Neural cell (in vitro differentiated cells): ENCODE measurements at regions not wholly inside any gene's neighbourhood (a gene's known extent, or its start where the extent isn't known, plus 50 kb on each side); places are given as distances from the start of the nearest gene placed in this dataset.

ENCODE experiments used
- H2AFZ ChIP-seq: fragments of 200-600, 300-800 bp; sonication (generic), shearing (Covaris generic); 2 replicates; pipeline ENCODE4 v1.6.0; 2014; ENCODE audit warnings: low read depth, mild to moderate bottlenecking, antibody characterized with exemption, low read length, moderate library complexity
- H3F3A ChIP-seq: fragments of 200-600 bp; shearing (Covaris generic); 2 replicates; pipeline ENCODE4 v1.6.1; 2016; ENCODE audit warnings: mild to moderate bottlenecking, moderate library complexity, mixed read lengths, antibody characterized with exemption, low read length; ENCODE audit not compliant: insufficient read depth, poor library complexity, severe bottlenecking
- H3K27ac ChIP-seq: fragments of 200-600, 300-800 bp; sonication (generic), shearing (Covaris generic); 2 replicates; pipeline ENCODE4 v1.5.1; 2014; ENCODE audit warnings: mild to moderate bottlenecking, low read length, moderate library complexity
- H3K27me3 ChIP-seq: fragments of 300-800, 200-600 bp; sonication (generic), shearing (Covaris generic); 2 replicates; pipeline ENCODE4 v1.6.0; 2014; ENCODE audit warnings: mild to moderate bottlenecking, low read depth, low read length, moderate library complexity; ENCODE audit not compliant: insufficient read depth
- H3K36me3 ChIP-seq: fragments of 300-800, 200-600 bp; sonication (generic), shearing (Covaris generic); 2 replicates; pipeline ENCODE4 v1.5.1; 2014; ENCODE audit warnings: mild to moderate bottlenecking, antibody characterized with exemption, low read length, moderate library complexity; ENCODE audit not compliant: insufficient read depth
- H3K4me2 ChIP-seq: fragments of 300-800, 200-600 bp; sonication (generic), shearing (Covaris generic); 2 replicates; pipeline ENCODE4 v1.6.0; 2014; ENCODE audit warnings: mild to moderate bottlenecking, low read length
- H3K4me3 ChIP-seq: fragments of 300-800, 200-600 bp; sonication (generic), shearing (Covaris generic); 2 replicates; pipeline ENCODE4 v1.5.1; 2014; ENCODE audit warnings: mild to moderate bottlenecking, low read length, moderate library complexity
- H3K79me2 ChIP-seq: fragments of 200-600 bp; shearing (Covaris generic); replicated peaks from 2 replicates; pipeline ENCODE4 v1.6.0; 2014; ENCODE audit warnings: mild to moderate bottlenecking, low read length, moderate library complexity; ENCODE audit not compliant: insufficient read depth
- H3K9ac ChIP-seq: fragments of 300-800, 200-600 bp; sonication (generic), shearing (Covaris generic); 2 replicates; pipeline ENCODE4 v1.6.1; 2016; ENCODE audit warnings: mild to moderate bottlenecking, low read length, mixed read lengths
- H3K9me2 ChIP-seq: fragments of 200-600 bp; shearing (Covaris generic); 2 replicates; pipeline ENCODE4 v1.6.1; 2016; ENCODE audit warnings: mild to moderate bottlenecking, low read length, mixed read lengths; ENCODE audit not compliant: insufficient read depth
- H3K9me3 ChIP-seq: fragments of 200-600, 300-800 bp; sonication (generic), shearing (Covaris generic); 2 replicates; pipeline ENCODE4 v1.6.1; 2016; ENCODE audit warnings: mild to moderate bottlenecking, mixed run types, low read length, moderate library complexity, mixed read lengths
- H4K20me1 ChIP-seq: fragments of 200-600 bp; shearing (Covaris generic); 2 replicates; pipeline ENCODE4 v1.6.1; 2016; ENCODE audit warnings: mild to moderate bottlenecking, mixed run types; ENCODE audit not compliant: insufficient read depth
- CTCF ChIP-seq: fragments of 450-650 bp; IDR thresholded peaks from 2 replicates; pipeline ENCODE4 v1.5.1; 2014; ENCODE audit warnings: antibody characterized with exemption, mild to moderate bottlenecking, moderate library complexity; ENCODE audit not compliant: poor library complexity, severe bottlenecking
- EP300 ChIP-seq: fragments of 450-650 bp; conservative IDR thresholded peaks from 2 replicates; pipeline ENCODE4 v1.6.1; 2014; ENCODE audit warnings: antibody characterized with exemption, mild to moderate bottlenecking, moderate library complexity; ENCODE audit not compliant: poor library complexity, severe bottlenecking
- EZH2 ChIP-seq: fragments of 200-600, 300-800 bp; shearing (Covaris generic), sonication (generic); IDR thresholded peaks from 2 replicates; pipeline ENCODE4 v1.6.1; 2014; ENCODE audit warnings: antibody characterized with exemption, low read length, borderline replicate concordance, mild to moderate bottlenecking; ENCODE audit not compliant: insufficient read depth, poor library complexity, severe bottlenecking
- MXI1 ChIP-seq: fragments of 450-650 bp; conservative IDR thresholded peaks from 2 replicates; pipeline ENCODE4 v1.6.1; 2014; ENCODE audit warnings: antibody characterized with exemption, mild to moderate bottlenecking; ENCODE audit not compliant: poor library complexity, severe bottlenecking
- POLR2AphosphoS5 ChIP-seq: IDR thresholded peaks from 2 replicates; pipeline ENCODE4 v1.6.1; 2012
- RAD21 ChIP-seq: fragments of 450-650 bp; conservative IDR thresholded peaks from 2 replicates; pipeline ENCODE4 v1.6.1; 2014; ENCODE audit warnings: antibody characterized with exemption, mild to moderate bottlenecking, moderate library complexity
- REST ChIP-seq: IDR thresholded peaks from 2 replicates; pipeline ENCODE4 v1.6.1; 2012; ENCODE audit warnings: borderline replicate concordance
- SMC3 ChIP-seq: fragments of 450-650 bp; conservative IDR thresholded peaks from 2 replicates; pipeline ENCODE4 v1.6.1; 2014; ENCODE audit warnings: antibody characterized with exemption, mild to moderate bottlenecking, moderate library complexity; ENCODE audit not compliant: poor library complexity
- TAF1 ChIP-seq: IDR thresholded peaks from 2 replicates; pipeline ENCODE4 v1.6.1; 2012; ENCODE audit warnings: low read depth

GRCh38 chr9:19925674-19926503 is 137.1 kb upstream of the SLC24A2 start:
- Histone ChIP-seq H3K4me2 (peak overlapping the region; percentile 22), H3F3A (peaks cover 4% of the 10 kb centered on the region), H3K27ac (peak overlapping the region; percentile 76), H3K36me3 (no peaks in the 10 kb centered on the region), H3K9ac (peak overlapping the region; percentile 61), H2AFZ (peak overlapping the region; percentile 96), H3K9me3 (no peaks in the 10 kb centered on the region), H3K4me3 (peak overlapping the region; percentile 50), H4K20me1 (no peaks in the 10 kb centered on the region), H3K79me2 (no peaks in the 10 kb centered on the region), H3K9me2 (no peaks in the 10 kb centered on the region), H3K27me3 (no peaks in the 10 kb centered on the region)
- TF ChIP-seq TAF1 (no peak), MXI1 (peak; percentile 44), RAD21 (peak; percentile 100), CTCF (peak; percentile 99), EZH2 (no peak), SMC3 (peak; percentile 99), REST (peak; percentile 46), POLR2AphosphoS5 (no peak), EP300 (peak; percentile 48)

GRCh38 chr9:19924080-19924479 is 135.2 kb upstream of the SLC24A2 start:
- H3K4me3 ChIP-seq = no peak overlapping the region
- H3K9me3 ChIP-seq = no peaks in the 10 kb centered on the region
- H3K27ac ChIP-seq = no peak overlapping the region
- H2AFZ ChIP-seq = no peak overlapping the region
- no peak overlapping the region for H3K4me2 ChIP-seq
- H3K79me2 ChIP-seq = no peaks in the 10 kb centered on the region
- H3F3A ChIP-seq = peaks cover 4% of the 10 kb centered on the region
- no peak for TF ChIP-seq POLR2AphosphoS5
- no peak for TF ChIP-seq EZH2
- no peak for TF ChIP-seq TAF1
- TF ChIP-seq RAD21 = no peak
- no peak for TF ChIP-seq MXI1
- no peak for TF ChIP-seq REST
- TF ChIP-seq SMC3 = no peak
- no peak for TF ChIP-seq CTCF
- TF ChIP-seq EP300 = no peak
- no peaks in the 10 kb centered on the region for H4K20me1 ChIP-seq
- H3K36me3 ChIP-seq = no peaks in the 10 kb centered on the region
- H3K9ac ChIP-seq = no peak overlapping the region
- H3K27me3 ChIP-seq = no peaks in the 10 kb centered on the region
- no peaks in the 10 kb centered on the region for H3K9me2 ChIP-seq
